Left ventricle myocardium inferior (tissue), 1 donor: ENCODE measurements at regions not wholly inside any gene's neighbourhood (a gene's known extent, or its start where the extent isn't known, plus 50 kb on each side); places are given as distances from the start of the nearest gene placed in this dataset.

Experiments used
- DNase-seq: peaks from one replicate; pipeline ENCODE4 v3.0.0-alpha.2; 2020
- H3K27ac ChIP-seq: fragments of 200-600 bp; replicated peaks from 2 replicates; pipeline ENCODE4 v1.8.0; 2021
- H3K27me3 ChIP-seq: fragments of 200-600 bp; 2 replicates; pipeline ENCODE4 v1.8.0; 2021; ENCODE audit warnings: low read depth
- H3K36me3 ChIP-seq: fragments of 200-600 bp; 2 replicates; pipeline ENCODE4 v1.8.0; 2021
- H3K4me1 ChIP-seq: fragments of 200-600 bp; 2 replicates; pipeline ENCODE4 v1.8.0; 2021
- H3K4me3 ChIP-seq: fragments of 200-600 bp; 2 replicates; pipeline ENCODE4 v1.8.0; 2021; ENCODE audit warnings: mild to moderate bottlenecking, moderate library complexity
- H3K9me3 ChIP-seq: fragments of 200-600 bp; replicated peaks from 2 replicates; pipeline ENCODE4 v1.8.0; 2021
- CTCF ChIP-seq: fragments of 200-600 bp; IDR thresholded peaks from 2 replicates; pipeline ENCODE4 v1.8.0; 2021; ENCODE audit warnings: antibody characterized with exemption, mild to moderate bottlenecking, borderline replicate concordance
- intact Hi-C: fragments of 100-400 bp; cut with micrococcal nuclease; formaldehyde crosslinking; loops from one replicate; pipeline ENCODE4 v1.11.0; 2022
- donor health status: DM: no; HTN: yes; CAD: no; lungs with severe emphysema.

- no peak for TF ChIP-seq CTCF
- intact Hi-C loops = no loop called here
- Histone ChIP-seq H3K4me3 (no peak overlapping the region), H3K36me3 (no peaks in the 10 kb centered on the region), H3K4me1 (no peaks in the 10 kb centered on the region), H3K9me3 (peaks cover 5% of the 10 kb centered on the region), H3K27me3 (peaks cover 17% of the 10 kb centered on the region), H3K27ac (no peak overlapping the region)
- DNase-seq = no peak
Observed at GRCh38 chr12:127262615-127263014, 1004.4 kb upstream of the TMEM132C start.

GRCh38 chr12:127263621-127264020, 1003.3 kb upstream of the TMEM132C start:
- no peak overlapping the region for H3K27ac ChIP-seq
- H3K36me3 ChIP-seq = no peaks in the 10 kb centered on the region
- no peak for TF ChIP-seq CTCF
- peaks cover 5% of the 10 kb centered on the region for H3K9me3 ChIP-seq
- DNase-seq = no peak
- H3K27me3 ChIP-seq = peaks cover 27% of the 10 kb centered on the region
- H3K4me3 ChIP-seq = no peak overlapping the region
- no peaks in the 10 kb centered on the region for H3K4me1 ChIP-seq
- intact Hi-C loops = no loop called here

- no peak overlapping the region for H3K27ac ChIP-seq
- H3K9me3 ChIP-seq = peaks cover 5% of the 10 kb centered on the region
- no peak for DNase-seq
- intact Hi-C loops = no loop called here
- H3K4me3 ChIP-seq = no peak overlapping the region
- H3K36me3 ChIP-seq = no peaks in the 10 kb centered on the region
- peaks cover 27% of the 10 kb centered on the region for H3K27me3 ChIP-seq
- no peaks in the 10 kb centered on the region for H3K4me1 ChIP-seq
- no peak for TF ChIP-seq CTCF
Observed at GRCh38 chr12:127267128-127267527, 999.8 kb upstream of the TMEM132C start.

GRCh38 chr12:127268213-127268612, 998.8 kb upstream of the TMEM132C start:
- TF ChIP-seq CTCF = no peak
- Histone ChIP-seq H3K27ac (no peak overlapping the region), H3K36me3 (no peaks in the 10 kb centered on the region), H3K9me3 (peaks cover 2% of the 10 kb centered on the region), H3K4me3 (no peak overlapping the region), H3K27me3 (peaks cover 30% of the 10 kb centered on the region), H3K4me1 (no peaks in the 10 kb centered on the region)
- intact Hi-C loops = no loop called here
- no peak for DNase-seq

- no peak overlapping the region for H3K27ac ChIP-seq
- H3K4me1 ChIP-seq = no peaks in the 10 kb centered on the region
- TF ChIP-seq CTCF = no peak
- no peak overlapping the region for H3K4me3 ChIP-seq
- no peaks in the 10 kb centered on the region for H3K9me3 ChIP-seq
- no peaks in the 10 kb centered on the region for H3K36me3 ChIP-seq
- intact Hi-C loops = no loop called here
- H3K27me3 ChIP-seq = peaks cover 37% of the 10 kb centered on the region
- DNase-seq = no peak
Observed at GRCh38 chr12:127268706-127269425, 998.1 kb upstream of the TMEM132C start.
